Left hindlimb (tissue), 1 donor: ENCODE measurements at regions not wholly inside any gene's neighbourhood (a gene's known extent, or its start where the extent isn't known, plus 50 kb on each side); places are given as distances from the start of the nearest gene placed in this dataset.
"Not testable (repeated sequence)": the region's sequence is repeated elsewhere in the genome, so short reads cannot be mapped to it uniquely, and the experiment has no call there.

Experiments
- DNase-seq: peaks from one replicate; pipeline ENCODE4 v3.0.0-alpha.2; 2018

- DNase-seq = no peak
Observed at GRCh38 chr22:47406180-47406834, 643.9 kb downstream of the TBC1D22A start.

GRCh38 chr22:47405222-47405621 is 642.8 kb downstream of the TBC1D22A start:
- not testable (repeated sequence) for DNase-seq

DNA sequence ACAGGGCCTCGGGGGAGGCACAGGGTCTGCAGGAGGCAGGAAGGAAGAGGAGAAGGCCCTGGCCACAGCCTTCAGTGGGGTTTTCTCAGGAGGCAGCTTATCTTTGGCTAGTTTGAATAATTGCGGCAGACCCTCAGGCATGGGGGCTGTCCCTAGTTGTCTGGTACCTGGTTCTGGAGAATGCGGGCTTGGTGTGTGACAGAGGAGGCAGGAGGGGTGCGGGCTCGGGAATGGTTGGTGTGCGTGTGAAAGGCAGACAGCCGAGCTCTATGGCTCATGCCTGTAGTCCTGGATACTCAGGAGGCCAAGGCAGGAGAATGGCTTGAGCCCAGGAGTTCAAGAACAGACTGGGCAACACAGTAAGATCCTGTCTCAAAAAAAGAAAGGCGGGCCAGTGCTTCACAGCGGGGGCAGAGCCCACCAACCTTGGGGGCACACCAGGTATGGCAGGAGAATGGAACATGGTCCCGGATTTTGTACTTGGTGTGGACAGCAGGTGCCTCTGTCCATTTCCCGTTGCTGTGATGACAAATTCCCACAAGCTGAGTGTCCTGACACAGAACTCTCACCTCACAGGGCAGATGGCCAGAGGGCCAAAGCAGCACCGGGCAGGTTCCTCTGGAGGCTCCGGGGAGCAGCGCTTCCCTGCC is 640.6 kb downstream of the TBC1D22A start:
- no peak for DNase-seq

GRCh38 chr22:47401976-47402770 is 639.7 kb downstream of the TBC1D22A start:
- DNase-seq = no peak

DNA sequence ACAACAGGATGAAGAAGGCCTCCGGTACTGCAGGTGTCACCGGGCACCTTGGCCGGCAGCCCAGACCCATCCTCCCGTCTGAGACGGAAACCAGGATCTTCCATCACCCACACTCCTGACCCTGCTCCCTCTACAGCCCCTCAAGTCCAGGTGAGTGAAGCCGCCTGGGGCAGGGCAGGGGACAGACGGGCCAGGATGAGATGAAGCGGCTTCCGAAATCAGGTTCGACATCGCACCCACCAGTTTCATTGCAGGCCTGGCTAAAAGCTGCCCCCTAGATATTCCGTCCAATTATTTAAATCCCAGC is 639.1 kb downstream of the TBC1D22A start:
- DNase-seq = no peak

- DNase-seq = no peak
Observed at GRCh38 chr22:47400701-47401591, 638.5 kb downstream of the TBC1D22A start.

DNA sequence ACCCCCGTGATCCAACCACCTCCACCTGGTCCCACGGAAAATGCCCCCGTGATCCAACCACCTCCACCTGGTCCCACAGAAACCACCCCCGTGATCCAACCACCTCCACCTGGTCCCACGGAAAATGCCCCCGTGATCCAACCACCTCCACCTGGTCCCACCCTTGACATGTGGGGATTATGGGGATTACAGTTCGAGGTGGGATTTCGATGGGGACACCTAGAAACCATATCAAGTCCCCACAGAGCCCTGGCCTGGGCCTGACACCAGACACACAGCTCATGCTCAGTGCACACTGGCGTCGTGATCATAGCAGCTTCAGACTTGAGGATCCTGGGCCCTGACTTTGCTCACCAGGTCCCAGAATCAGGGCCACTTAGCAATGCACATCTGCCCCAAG is 637.7 kb downstream of the TBC1D22A start:
- not testable (repeated sequence) for DNase-seq

DNA sequence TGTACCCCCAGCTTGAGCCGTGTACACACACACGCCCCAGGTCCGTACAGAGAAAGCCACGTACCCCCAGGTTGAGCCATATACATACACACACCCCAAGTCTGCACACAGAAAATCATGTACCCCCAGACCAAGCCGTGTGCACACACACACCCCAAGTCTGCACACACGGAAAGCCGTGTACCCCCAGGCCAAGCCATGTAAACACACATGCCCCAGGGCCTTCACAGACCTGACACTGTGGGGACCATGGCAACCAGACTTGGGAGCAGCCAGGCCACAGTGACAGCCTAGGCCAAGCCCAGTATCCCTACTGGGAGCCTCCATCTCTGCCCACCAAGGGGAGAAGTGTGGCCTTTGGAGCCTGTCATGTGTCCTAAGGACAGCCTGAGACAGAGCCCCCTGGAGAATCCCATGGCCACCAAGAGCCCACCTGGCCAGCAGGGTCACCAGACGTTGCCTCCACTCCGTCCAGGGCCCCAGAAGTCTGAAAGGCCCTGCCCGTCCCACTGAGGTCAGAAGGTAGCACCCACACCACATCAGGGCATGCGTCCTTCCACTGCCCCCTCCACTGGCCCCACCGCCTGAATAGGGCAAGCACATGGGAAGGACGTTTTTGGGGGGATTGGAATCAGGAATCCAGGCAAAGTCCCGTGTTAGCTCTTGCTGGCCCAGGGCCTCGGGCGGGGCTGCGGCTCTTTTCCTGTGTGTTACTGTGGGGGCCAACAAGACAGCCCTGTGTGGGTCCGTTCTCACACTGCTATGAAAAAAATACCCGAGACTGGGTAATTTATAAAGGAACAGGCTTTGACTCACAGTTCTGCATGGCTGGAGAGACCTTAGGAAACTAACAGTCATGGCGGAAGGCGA is 636.7 kb downstream of the TBC1D22A start:
- DNase-seq = no peak

- no peak for DNase-seq
Observed at GRCh38 chr22:47398491-47398890, 636.0 kb downstream of the TBC1D22A start.

DNA sequence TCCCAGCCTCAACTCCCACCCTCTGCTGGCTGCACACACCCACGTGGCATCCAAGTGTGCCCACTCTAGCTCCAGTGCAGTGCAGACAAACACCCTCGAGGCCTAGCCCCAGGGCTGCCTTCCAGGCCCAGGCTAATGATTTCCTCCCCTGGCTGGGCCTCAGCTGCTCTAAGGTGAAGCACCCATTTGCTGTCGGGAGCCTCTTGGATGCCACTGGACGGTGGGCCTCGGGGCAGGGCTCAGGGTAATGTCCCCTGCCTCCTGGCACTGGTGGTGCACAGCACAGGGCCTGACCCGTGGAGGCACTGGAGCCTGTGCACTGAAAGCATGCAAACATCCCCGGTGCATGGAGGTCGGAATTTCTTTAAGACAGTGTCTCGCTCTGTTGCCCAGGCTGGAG is 635.2 kb downstream of the TBC1D22A start:
- no peak for DNase-seq

- no peak for DNase-seq
Observed at GRCh38 chr22:47396515-47396914, 634.1 kb downstream of the TBC1D22A start.

GRCh38 chr22:47396105-47396504 is 633.7 kb downstream of the TBC1D22A start:
- DNase-seq = no peak

DNA sequence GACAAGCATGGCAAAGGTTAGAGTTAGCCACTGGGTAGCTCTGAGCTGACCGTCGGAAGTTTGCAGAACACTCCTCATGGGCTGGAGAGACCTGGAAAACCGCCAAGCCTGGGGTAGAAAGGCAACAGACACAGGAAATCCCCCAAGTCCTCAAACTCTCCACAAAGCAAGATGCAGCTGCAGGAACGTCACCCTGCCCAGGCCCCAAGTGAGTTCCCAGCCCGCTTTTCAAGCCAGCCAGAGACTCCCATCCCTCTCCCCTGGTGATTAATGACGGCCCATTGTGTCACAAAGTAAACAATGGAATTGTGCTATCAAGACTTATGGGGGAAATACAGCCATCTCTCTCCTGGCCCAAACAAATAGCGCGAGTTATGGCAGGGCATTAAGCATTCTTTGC is 633.0 kb downstream of the TBC1D22A start:
- DNase-seq = no peak

- no peak for DNase-seq
Observed at GRCh38 chr22:47394504-47395440, 632.3 kb downstream of the TBC1D22A start.

- DNase-seq = no peak
Observed at GRCh38 chr22:47393191-47393590, 630.7 kb downstream of the TBC1D22A start.

GRCh38 chr22:47392729-47393128 is 630.3 kb downstream of the TBC1D22A start:
- no peak for DNase-seq

DNA sequence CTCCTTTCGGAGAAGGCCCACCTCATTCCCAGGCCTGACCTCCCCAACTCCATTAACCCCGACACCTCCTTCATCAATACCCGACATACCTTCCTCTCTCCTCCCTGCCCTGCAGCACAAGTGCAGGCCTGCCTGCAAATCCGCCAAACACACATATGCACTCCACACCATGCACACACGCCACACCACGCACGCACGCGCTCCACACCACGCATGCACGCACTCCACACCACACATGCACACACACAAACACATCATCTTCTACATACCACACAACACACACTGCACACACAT is 629.6 kb downstream of the TBC1D22A start:
- no peak for DNase-seq

DNA sequence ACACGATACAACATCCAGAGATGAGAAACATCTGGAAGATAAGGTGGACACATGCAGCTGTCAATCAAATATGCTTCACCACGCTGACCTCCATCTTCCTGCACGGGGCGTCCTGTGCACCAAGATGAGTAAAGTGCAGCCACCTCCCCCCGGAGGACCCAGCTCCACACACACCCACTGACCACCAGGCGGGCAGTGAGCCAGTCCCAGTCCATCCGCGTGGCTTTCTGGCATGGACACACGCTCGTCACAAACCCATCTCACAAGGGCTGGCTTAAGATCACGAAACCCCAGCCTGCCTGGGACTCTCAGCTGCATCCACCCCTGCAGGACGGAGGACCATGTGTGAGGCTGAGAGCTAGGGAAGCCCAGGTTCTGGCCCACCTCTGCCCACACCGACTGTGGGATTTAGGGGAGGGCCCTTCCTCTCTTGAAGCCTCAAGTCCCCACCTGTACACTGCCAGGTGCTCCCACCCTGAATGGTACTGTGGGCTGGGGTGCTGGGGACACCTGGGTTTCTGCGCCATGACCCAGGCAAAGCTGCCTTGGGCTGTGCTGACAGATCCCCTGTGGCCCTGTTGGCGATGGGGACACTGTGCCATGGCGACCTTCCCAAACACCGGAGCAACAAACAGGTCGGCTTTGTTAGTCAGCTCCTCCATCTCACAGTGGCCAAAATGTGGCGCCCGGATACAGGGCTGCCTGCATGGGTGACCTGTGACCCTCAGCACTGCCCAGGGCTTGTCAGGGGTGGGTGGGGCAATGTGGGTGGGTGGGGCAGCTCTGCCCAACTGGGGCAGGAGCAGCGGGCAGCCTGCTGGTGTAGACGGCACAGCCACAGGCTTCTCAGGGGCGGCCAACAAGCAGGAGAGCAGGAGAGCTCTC is 629.0 kb downstream of the TBC1D22A start:
- DNase-seq = no peak

DNA sequence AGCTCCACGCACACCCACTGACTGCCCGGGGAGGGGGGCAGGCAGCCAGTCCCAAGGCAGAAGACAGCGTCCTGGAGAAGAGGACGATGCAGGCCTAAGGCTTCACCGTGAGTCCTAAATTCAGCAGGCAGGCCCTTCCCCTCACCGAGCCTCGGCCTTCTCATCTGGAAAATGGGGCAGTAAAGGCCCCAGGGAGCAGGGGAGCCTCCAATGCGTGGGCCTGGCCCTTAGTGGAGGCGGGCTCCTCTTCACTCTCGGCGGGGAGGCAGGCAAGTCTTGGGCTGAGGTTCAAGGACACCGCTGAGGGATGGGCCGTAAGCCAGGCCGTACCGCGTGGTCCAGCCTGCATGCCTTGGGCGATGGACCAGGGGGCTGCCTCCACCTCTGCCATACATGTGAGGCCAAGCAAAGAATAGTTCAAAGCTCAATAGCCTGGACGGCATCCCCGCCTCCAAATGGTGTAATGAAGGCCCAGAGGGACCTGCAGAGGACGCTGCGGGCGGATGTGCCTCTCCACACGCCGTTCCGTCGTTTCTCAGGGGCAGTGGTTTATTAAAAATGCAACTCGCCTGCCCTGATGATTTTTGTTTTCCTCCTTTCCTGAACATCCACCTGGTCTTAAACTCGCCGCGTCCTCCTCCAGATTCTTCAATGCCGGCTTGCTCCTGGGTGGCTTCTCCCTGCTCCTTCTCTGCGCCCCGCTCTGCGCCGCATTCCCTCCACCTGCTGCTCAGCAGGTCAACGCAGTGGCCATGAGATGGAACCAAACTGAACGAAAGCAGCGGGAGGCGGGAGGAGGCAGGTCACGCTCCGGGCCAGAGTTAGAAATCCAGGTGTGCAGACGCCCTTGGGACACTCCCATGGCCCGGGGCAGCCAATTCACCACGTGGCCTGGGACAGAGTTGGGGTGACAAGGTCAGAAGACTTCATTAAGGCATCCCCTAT is 627.8 kb downstream of the TBC1D22A start:
- no peak for DNase-seq
